Fibroblast of the aortic adventitia (primary cell): ENCODE measurements at regions not wholly inside any gene's neighbourhood (a gene's known extent, or its start where the extent isn't known, plus 50 kb on each side); places are given as distances from the start of the nearest gene placed in this dataset.

Source experiments
- DNase-seq: peaks from one replicate; pipeline ENCODE4 v3.0.0-alpha.2; 2010; ENCODE audit warnings: low read depth
- H3K4me3 ChIP-seq: 2 replicates; pipeline ENCODE4 v1.5.1; 2011; ENCODE audit warnings: low read depth, mild to moderate bottlenecking, control low read depth, low read length, moderate library complexity
- TF ChIP-seq, protein P1 (sequence below): IDR thresholded peaks from 2 replicates; pipeline ENCODE4 v1.5.1; 2011; ENCODE audit warnings: mild to moderate bottlenecking, low read length, control low read depth, inconsistent platforms; ENCODE audit not compliant: insufficient read depth

DNA sequence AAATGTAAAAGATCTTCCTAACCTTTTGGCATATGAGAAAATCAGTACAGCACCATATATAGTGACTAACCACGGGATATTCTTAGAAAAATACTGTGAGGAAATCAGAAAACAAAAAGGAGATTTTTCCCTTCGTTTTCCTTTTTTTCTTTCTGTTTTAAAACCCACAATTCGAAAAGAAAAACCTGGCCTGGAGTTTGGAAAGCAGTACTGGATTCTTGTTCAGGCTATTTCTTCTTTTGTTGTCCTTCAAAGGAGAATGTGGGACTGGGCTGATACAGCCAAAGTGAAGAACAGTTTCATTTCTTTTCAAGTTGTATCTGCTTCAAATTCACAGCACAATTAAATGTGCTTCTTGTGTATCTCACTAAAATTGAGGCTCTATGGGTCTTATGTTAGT lies 156.8 kb upstream of the PHYHIPL start:
- TF ChIP-seq, protein P1, sequence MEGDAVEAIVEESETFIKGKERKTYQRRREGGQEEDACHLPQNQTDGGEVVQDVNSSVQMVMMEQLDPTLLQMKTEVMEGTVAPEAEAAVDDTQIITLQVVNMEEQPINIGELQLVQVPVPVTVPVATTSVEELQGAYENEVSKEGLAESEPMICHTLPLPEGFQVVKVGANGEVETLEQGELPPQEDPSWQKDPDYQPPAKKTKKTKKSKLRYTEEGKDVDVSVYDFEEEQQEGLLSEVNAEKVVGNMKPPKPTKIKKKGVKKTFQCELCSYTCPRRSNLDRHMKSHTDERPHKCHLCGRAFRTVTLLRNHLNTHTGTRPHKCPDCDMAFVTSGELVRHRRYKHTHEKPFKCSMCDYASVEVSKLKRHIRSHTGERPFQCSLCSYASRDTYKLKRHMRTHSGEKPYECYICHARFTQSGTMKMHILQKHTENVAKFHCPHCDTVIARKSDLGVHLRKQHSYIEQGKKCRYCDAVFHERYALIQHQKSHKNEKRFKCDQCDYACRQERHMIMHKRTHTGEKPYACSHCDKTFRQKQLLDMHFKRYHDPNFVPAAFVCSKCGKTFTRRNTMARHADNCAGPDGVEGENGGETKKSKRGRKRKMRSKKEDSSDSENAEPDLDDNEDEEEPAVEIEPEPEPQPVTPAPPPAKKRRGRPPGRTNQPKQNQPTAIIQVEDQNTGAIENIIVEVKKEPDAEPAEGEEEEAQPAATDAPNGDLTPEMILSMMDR: no peak
- peak; percentile 51 for DNase-seq
- peak overlapping the region; percentile 10 for H3K4me3 ChIP-seq

DNA sequence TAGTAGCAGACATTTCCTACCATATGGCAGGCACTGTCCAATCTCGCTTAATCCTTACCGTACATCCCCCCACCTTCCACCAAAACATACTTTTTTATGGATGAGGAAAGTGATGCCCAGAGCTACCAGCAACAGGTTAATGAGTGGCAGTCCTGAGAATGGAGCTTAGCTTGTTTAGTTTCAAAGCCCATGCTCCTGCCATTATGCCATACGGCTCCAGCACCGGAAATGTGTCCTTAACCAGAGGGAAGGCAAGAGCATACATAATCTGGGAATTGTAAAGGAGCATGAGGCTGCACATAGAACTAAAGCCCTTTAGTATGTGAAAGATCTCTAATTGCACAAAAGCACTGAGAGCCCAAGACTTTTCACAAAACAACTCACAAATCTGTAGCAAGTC lies 155.9 kb upstream of the PHYHIPL start:
- no peak overlapping the region for H3K4me3 ChIP-seq
- DNase-seq: no peak
- TF ChIP-seq, protein P1: no peak

DNA sequence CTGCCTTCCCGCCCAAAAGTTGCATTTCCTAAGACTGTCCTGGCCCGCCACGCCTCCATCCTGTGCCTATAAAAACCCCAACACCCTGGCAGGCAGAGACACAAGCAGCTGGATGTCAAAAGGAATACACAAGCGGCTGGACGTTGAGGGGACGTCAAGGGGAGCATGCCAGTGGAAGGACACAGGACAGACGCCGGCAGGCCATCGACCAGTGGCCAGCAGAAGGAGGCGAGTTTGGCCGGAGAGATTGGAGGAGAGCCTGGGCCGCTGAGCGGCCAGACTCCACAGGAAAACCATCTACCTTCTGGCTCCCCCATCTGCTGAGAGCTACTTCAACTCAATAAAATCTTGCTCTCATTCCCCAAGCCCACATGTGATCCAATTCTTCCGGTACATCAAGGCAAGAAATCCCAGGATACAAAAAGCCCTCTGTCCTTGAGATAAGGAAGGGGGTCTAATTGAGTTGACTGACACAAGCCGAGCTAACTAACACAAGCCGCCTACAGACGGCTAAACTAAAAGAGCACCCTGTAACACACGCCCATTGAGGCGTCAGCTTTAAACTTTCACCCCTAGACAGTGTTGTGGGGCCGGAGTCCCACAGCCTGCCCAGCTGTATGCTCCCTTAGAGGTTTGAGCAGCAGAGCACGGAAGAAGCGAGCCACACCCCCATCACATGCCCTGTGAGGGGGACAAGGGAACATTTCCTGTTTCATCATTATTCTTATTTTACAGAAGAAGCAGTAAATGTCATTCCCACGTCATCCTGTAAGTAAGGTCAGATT lies 150.3 kb upstream of the PHYHIPL start:
- no peak overlapping the region for H3K4me3 ChIP-seq
- DNase-seq: no peak
- TF ChIP-seq, protein P1: no peak

DNA sequence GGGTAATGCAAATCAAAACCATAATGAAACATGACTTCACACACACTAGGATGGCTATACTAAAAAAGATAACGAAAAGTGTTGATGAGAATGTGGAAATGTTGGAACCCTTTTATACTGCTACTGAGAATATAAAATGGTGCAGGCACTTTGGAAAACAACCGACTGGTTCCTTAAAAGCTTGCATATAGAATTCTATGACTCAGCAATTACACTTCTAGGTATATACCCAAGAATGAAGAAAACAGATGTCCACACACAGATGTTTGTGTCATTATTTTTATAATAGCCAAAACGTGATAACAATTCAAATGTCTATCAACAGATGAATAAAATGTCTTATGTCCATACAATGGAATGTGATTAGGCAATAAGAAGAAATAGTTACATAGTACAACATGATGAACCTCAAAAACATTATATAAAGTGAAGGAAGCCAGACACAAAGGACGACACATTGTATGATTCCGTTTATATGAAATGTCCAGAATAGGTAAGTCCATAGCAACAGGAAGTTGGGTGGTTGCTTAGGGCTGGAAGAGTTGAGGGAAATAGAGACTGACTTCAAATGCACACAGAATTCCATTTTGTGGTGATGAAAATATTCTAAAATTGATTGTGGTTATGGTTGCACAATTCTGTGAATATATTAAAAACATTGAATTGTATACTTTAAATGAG lies 148.3 kb upstream of the PHYHIPL start:
- peak; percentile 12 for DNase-seq
- TF ChIP-seq, protein P1: no peak

DNA sequence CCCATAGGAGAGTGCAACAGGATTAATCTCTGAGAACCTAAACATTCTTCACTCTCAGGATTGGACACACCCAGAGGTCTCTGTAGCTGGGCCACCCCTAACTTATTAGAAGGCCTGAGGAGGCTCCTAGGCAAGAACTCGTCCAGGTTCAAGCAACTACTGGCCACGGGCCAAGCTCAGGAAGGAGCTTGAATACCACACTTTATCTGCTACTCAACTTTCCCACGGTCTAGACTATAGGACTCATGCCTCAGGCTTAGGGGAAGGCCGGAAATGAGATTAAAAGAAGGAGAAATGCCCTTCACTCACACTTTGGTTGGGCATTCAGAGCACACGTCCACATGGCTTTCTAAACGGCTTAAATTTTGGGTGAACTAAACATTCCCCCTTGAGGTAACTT lies 142.8 kb upstream of the PHYHIPL start:
- no peak for DNase-seq
- TF ChIP-seq, protein P1: no peak
- H3K4me3 ChIP-seq: no peak overlapping the region

More for the DNA sequence above, 148.3 kb upstream of the PHYHIPL start:
- H3K4me3 ChIP-seq: no peak overlapping the region

DNA sequence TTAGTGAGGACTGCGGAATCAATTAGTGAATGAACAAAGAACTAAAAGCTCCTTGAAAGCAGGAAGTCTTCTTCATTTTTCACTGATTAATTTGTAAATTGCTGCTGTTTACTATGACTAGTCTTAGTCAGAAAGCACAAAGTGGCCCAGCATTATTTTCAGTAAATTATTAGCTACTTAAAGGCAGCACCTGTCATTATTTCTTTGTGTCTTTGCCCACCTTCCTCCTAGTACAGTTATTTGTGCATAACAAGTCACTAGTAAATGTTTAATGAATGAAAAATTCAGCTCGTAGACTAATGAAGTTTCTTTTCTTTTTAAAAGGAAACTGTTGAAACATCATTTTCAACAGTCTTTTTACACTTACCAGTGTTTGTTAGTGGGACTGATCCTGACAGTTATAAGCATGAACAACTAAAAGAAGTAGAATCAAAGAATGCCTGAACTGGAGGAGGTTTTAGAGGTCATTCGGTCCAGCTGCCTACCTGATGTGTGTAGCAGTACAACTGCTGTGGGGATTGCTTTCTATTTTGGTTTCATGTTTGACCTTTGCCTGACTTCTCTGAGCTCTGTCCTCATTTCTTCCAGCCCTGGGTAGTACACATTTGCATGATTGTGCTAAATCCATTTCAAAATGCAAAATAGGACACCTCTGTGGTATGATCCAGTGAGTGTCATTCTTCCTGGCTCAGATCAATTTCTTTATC lies 140.0 kb upstream of the PHYHIPL start:
- no peak for DNase-seq
- no peak overlapping the region for H3K4me3 ChIP-seq
- TF ChIP-seq, protein P1: no peak
